T47D (cell line): ENCODE measurements at regions not wholly inside any gene's neighbourhood (a gene's known extent, or its start where the extent isn't known, plus 50 kb on each side); places are given as distances from the start of the nearest gene placed in this dataset.

Source experiments
- DNase-seq, 2 experiments: peaks; one replicate each; pipeline versions ENCODE4 v3.0.0 to v3.0.0-alpha.2; 2011 to 2012; ENCODE audit warnings: low read depth in 1 of 2, low spot score in 1 of 2
- JUND ChIP-seq: IDR thresholded peaks from 2 replicates; pipeline ENCODE4 v1.6.1; 2012; ENCODE audit warnings: low read depth
- in situ Hi-C: cut with HindIII; loops from 2 replicates; pipeline ENCODE4 v1.10.0; 2016; ENCODE audit warnings: low sequenced_read_pairs, low pct_unique_long_range_greater_than_20kb

DNA sequence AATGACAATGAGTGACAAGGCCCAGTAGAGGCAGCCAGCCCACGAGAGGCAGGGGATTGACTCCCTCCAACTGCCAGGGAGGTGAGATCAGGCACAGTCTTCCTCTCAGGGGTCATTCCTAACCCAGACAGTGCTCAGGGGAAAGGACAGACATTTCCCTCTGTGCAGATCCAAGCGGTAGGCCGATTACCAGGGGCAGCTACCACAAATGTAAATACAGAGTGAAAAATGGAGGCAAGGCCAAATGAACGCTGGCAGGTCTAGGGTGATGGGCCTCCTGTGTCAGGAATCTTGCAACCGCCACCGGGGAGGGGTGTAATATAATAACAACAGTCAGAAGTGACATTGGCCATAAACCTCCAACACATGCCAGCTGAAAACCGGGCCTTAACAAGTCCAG, 881.4 kb downstream of the UQCRFS1 start:
- no peak for DNase-seq
- TF ChIP-seq JUND, result no peak
- in situ Hi-C loops, result no loop called here

DNA sequence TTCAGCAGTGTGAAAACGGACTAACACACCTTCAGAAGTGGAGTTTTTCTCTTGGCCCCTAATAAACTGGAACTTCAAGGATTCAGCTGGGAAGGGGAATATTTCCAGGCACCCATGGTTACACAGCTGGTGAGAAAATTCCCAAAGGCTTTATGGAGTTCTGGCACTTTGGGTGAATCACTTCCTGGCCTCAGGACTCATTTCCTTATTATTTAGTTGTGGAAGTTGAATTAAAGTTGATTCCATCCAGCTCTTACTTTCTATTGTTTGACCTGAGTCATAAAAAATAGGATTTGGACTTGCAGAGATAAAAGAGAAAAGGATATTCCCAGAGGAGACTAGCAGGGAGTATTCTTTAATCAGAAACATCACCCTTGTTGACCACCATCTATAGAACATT, 882.1 kb downstream of the UQCRFS1 start:
- TF ChIP-seq JUND, result no peak
- in situ Hi-C loops, result no loop called here
- no peak for DNase-seq

DNA sequence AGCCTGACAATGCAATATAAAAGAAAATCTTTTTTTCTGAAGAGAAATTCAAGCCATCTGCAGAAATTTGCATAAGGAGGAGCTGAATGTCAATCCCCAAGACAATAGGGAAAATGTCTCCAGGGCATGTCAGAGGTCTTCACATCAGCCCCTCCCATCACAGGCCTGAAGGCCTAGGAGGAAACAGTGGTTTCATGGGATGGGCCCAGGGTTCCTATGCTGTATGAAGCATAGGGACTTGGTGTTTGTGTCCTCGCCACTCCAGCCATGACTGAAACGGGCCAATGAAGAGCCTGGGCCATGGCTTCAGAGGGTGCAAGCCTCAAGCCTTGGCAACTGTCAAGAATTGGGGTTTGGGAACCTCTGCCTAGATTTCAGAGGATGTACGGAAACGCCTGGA, 883.5 kb downstream of the UQCRFS1 start:
- TF ChIP-seq JUND, result no peak
- no peak for DNase-seq
- in situ Hi-C loops, result no loop called here

DNA sequence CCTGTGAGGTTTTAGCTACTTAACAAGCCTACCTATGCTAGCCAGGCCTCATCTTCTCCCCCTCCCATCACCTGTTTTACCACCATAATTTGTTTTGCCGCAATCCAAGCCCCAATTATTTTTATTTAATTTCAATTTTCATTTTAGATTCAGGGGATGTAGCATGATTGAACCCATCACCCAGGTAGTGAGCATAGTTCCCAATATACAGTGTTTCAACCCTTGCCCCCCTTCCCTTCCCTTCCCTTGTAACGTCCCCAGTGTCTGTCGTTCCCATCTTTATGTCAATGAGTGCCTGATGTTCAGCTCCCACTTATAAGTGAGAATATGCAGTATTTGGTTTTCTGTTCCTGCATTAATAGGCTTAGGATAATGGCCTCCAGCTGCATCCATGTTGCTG, 885.0 kb downstream of the UQCRFS1 start:
- in situ Hi-C loops, result no loop called here
- no peak for DNase-seq
- TF ChIP-seq JUND, result no peak

DNA sequence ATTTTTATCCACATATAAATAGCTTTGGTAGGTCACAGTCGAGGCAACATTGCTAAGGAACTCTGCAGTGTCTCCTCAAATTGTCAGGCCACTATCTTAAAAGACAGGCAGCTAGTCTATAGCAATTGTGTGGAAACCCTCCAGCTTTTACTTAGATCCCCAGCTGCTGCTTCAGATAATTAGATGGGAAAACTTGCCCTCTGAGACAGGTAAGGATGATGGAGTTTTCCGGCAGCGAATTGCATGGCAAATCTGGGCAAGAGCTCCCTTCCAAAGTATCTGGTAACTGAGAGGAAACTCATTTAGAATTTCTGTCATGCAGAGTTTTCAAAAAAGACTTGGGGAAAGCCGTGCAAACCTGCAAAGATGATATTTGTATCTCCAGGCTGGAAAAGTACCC, 886.2 kb downstream of the UQCRFS1 start:
- in situ Hi-C loops, result no loop called here
- no peak for DNase-seq
- no peak for TF ChIP-seq JUND

DNA sequence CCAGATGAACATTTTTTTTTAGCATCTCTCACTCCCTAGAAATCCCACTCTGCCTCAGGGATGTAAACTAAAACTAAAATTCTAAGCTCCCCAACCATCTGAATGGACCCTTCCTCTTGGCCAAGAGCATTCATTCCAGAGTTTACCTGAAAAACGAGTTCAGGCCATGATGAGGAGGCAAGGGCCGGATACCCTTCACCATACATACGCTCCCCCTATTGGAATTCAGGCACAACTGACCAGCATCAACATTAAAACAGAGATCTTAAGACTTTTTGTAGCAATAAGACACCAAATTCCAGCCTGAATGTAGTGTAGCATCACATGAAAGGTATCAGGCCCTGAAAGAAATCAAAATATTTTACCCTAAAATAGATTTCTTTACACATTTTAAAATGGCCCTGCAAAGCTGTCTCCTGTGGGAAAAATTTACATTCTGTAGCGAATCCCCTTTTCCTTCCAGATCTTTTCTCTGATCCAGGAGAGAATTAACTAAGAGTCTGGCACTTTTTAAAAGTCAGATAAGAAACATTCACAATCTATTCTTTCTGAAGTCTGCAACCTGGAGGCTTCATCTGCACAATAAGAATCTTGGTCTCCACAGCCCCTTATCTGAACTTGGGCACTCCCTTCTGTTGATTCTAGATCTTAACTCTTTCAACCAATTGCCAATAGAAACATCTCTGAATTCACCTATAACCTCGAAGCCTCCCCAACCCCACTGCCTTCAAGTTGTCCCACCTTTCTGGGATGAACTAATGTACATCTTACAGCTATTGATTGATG, 888.5 kb downstream of the UQCRFS1 start:
- DNase-seq, result peak in 1 of 2 experiments; percentile 11
- no peak for TF ChIP-seq JUND

DNA sequence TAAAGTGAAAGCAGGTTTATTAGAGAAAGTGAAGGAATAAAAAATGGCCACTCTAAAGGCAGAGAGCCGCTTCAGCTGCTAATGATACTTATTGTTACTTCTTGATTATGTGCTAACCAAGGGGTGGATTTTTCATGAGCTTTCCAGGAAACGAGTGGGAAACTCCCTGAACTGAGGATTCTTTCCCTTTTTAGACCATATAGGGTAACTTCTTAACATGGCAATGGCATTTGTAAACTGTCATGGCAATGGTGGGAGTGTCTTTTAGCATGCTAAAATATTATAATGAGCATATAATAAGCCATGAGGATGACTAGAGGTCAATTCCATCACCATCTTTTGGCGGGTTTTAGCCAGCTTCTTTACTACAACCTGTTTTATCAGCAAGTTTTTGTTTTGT, 890.0 kb downstream of the UQCRFS1 start:
- DNase-seq, result no peak

More for the DNA sequence above, 888.5 kb downstream of the UQCRFS1 start:
- in situ Hi-C loops, result no loop called here

DNA sequence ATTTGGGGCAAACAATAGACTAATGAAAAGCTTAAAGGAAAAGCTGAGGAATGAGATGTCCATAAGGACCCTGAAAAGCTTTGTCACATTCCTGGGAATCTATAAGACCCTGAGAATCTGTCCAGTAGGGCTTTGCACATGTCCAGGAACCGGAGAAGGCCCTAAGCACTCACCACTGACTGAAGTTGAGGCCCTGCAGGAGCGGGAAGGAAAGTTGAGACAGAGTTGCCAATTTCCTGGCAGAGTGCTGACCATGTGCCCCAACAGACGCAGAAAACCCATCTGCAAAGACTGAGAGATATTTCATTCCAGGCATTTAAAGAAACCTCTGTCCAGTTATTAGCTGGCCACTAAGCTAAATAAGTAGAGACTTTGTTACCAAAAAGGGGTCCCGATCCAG, 890.5 kb downstream of the UQCRFS1 start:
- in situ Hi-C loops, result no loop called here
- no peak for DNase-seq
- no peak for TF ChIP-seq JUND

More for the DNA sequence above, 890.0 kb downstream of the UQCRFS1 start:
- no peak for TF ChIP-seq JUND
- in situ Hi-C loops, result no loop called here

DNA sequence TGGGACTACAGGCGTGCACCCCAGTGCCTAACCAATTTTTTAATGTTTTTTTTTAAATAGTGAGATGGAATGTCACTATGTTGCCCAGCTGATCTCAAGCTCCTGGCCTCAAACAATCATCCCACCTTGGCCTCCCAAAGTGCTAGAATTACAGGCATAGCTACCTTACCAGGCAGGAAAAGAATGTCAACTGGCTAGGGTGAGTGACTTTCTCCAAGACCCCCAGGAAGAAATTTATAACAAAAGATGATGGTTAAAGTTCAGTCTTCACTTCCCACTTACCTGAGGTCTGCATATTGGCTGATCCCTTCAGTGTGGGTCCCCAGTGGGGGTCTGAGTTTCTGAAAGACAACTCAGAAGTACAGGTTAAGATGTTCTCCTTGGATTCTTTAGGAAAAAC, 893.0 kb downstream of the UQCRFS1 start:
- in situ Hi-C loops, result no loop called here
- no peak for DNase-seq
- TF ChIP-seq JUND, result no peak

DNA sequence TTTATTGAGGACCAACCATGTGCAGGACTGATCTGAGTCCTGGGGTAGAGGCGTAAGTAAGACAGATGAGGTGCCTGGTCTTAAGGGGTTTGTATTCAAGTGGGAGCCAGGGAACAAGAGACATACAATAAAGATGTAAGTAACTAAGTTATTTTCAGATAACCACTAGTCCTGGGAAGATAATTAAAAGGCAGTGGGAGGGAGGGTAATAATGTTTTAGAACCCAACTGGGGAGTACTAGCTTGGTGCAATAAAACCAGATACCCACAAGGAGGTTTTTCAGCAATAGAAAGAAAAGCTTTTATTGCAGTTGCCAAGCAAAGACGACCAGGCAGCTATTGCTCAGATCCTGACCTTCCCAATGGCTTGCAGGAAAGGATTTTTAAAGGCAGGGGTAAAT, 893.7 kb downstream of the UQCRFS1 start:
- in situ Hi-C loops, result no loop called here
- TF ChIP-seq JUND, result no peak
- DNase-seq, result no peak

DNA sequence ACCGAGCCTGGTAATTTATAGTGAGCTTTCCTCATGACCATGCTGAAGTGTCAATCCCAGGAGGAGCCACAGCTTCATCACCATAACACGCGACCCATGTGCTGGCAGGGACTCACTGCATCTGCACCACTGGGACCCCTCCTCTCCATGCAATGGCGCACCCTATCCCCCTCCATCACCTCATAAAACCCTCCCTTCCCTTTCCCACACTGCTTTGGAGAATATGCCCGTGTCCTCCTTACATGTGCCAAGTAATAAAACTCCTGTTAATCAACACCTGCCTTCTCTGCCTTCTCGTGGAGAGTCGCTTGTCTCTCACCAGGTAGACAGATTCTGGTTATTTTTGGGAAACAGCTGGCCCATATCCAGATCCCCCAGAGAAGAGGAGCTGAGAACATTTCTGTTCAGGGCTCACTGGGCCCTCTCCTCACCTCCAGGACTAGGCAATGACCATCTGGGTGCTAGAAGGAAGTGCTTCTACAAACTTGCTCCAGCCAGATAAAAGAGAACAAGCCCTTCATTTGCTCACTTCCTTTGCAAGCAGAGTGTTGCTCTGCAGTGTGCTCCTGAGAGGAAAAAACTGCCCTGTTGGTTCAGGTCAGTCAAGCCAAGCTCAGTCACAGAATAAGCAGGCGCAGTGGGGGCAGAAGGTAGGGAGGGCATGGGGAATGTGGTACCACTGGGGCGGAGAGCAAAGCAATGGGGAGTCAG, 894.3 kb downstream of the UQCRFS1 start:
- no peak for TF ChIP-seq JUND
- DNase-seq, result no peak
- in situ Hi-C loops, result no loop called here

DNA sequence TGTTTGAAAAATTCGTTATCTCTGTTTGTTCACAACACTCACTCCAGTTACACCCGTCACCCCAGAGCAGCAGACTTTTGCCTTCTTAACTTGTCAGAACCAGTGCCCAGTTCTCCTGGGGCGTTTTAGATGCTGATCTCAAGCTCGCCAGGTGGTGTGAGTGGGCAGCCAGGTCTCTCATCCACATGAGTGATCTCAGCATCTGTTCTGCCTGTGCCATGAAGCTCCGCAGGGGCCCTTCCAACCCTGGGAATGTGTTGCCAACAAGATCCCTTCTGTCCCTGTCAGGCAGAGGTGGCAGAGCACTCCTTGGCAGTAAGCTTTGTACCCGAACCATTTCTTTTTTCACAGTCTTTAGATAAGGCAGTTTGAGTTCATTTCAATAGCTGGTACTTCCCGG, 896.5 kb downstream of the UQCRFS1 start:
- in situ Hi-C loops, result no loop called here
- no peak for DNase-seq

DNA sequence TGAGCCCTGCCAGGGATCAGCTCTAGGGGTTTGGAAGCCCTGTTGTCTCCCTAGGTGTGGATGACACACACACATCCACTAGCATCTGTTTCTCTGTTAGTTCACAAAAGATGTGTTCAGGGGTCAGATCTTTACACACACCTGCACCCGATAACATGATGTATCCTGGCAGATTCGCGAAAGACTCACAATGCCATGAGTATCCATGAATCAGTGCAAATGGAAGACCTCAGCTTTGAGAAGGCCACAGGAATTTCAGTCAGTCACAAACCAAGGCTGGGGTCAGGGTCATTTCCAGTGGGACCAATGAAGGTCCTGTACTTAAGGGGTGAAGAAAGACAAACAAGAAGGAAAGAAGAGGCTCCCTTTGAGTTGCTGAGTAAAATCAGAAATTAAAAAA, 898.2 kb downstream of the UQCRFS1 start:
- DNase-seq, result no peak
- TF ChIP-seq JUND, result no peak
- in situ Hi-C loops, result no loop called here

More for the DNA sequence above, 896.5 kb downstream of the UQCRFS1 start:
- TF ChIP-seq JUND, result no peak
